A673 (cell line): ENCODE measurements at regions not wholly inside any gene's neighbourhood (a gene's known extent, or its start where the extent isn't known, plus 50 kb on each side); places are given as distances from the start of the nearest gene placed in this dataset.

ENCODE experiments used
- BruUV-seq: library from RNA; stranded (reverse); fragments of 400-500 nt; replicated peaks from 2 replicates; lab custom pipeline; 2021; lab: Mats Ljungman, UMichigan
- CTCF ChIA-PET: fragments of 300-600 bp; sonication (Branson Sonifier 250); formaldehyde crosslinking; loops from one replicate; lab custom pipeline; 2022; ENCODE audit warnings: antibody characterized with exemption; lab: Charles Lee
- POLR2A ChIA-PET: fragments of 300-600 bp; sonication (Branson Sonifier 250); formaldehyde crosslinking; loops from one replicate; lab custom pipeline; 2022; ENCODE audit warnings: antibody characterized with exemption; ENCODE audit not compliant: low non-redundant PET; lab: Charles Lee
- DNase-seq: peaks from one replicate; pipeline ENCODE4 v3.0.0-alpha.2; 2015; ENCODE audit warnings: low spot score
- H3K27ac ChIP-seq: fragments of 200-600 bp; sonication (generic); 2 replicates; pipeline ENCODE4 v1.5.1; 2016; ENCODE audit warnings: mixed run types, low read depth, mild to moderate bottlenecking, mixed read lengths, antibody characterized with exemption, low read length; ENCODE audit not compliant: poor library complexity, severe bottlenecking
- H3K27me3 ChIP-seq: fragments of 200-600 bp; sonication (generic); replicated peaks from 2 replicates; pipeline ENCODE4 v1.6.1; 2017; ENCODE audit warnings: mixed run types, low read depth, mild to moderate bottlenecking, mixed read lengths, antibody characterized with exemption, low read length; ENCODE audit not compliant: insufficient read depth, poor library complexity
- H3K36me3 ChIP-seq: fragments of 200-600 bp; sonication (generic); 2 replicates; pipeline ENCODE4 v1.6.1; 2016; ENCODE audit warnings: mixed run types, mild to moderate bottlenecking, mixed read lengths, antibody characterized with exemption, low read length; ENCODE audit not compliant: insufficient read depth, poor library complexity, severe bottlenecking
- H3K4me1 ChIP-seq: fragments of 200-600 bp; sonication (generic); 2 replicates; pipeline ENCODE4 v1.6.1; 2017; ENCODE audit warnings: mixed run types, mild to moderate bottlenecking, mixed read lengths, antibody characterized with exemption, low read length; ENCODE audit not compliant: insufficient read depth, poor library complexity, severe bottlenecking
- H3K4me3 ChIP-seq: fragments of 200-600 bp; sonication (generic); 2 replicates; pipeline ENCODE4 v1.5.1; 2016; ENCODE audit warnings: low read depth, mixed run types, mild to moderate bottlenecking, mixed read lengths, low read length; ENCODE audit not compliant: poor library complexity, severe bottlenecking
- H3K9me3 ChIP-seq: fragments of 200-600 bp; sonication (generic); 2 replicates; pipeline ENCODE4 v1.6.1; 2016; ENCODE audit warnings: mixed run types, low read depth, mild to moderate bottlenecking, mixed read lengths, antibody characterized with exemption, low read length; ENCODE audit not compliant: poor library complexity, severe bottlenecking
- CTCF ChIP-seq: fragments of 300-800, 200-600 bp; sonication (generic); conservative IDR thresholded peaks from 2 replicates; pipeline ENCODE4 v1.5.1; 2017; ENCODE audit warnings: low read depth, mild to moderate bottlenecking, antibody characterized with exemption, low read length, moderate library complexity, mixed read lengths
- EZH2 ChIP-seq: fragments of 200-600 bp; sonication (generic); IDR thresholded peaks from 2 replicates; pipeline ENCODE4 v1.6.1; 2017; ENCODE audit warnings: borderline replicate concordance, low read depth, mild to moderate bottlenecking, mixed read lengths, antibody characterized with exemption, low read length; ENCODE audit not compliant: poor library complexity, severe bottlenecking
- intact Hi-C: fragments of 100-400 bp; cut with micrococcal nuclease; formaldehyde crosslinking; loops from one replicate; pipeline ENCODE4 v1.10.0; 2022; ENCODE audit not compliant: unreplicated experiment

GRCh38 chr10:25875556-25876165, 58.4 kb upstream of the MYO3A start:
- intact Hi-C loops: loop anchor here (1.0 to 10.0 kb wide), 4 partner anchors 118 to 681 kb away; no protein-coding TSS in a partner anchor
- ChIA-PET CTCF (interaction anchor here (0.5 to 1.5 kb wide), 11 partner anchors 11 to 1478 kb away, joined by 3 to 7 read pairs (median 3); no protein-coding TSS in a partner anchor), POLR2A (no interaction called here)
- Histone ChIP-seq H3K4me1 (no peaks in the 10 kb centered on the region), H3K4me3 (no peak overlapping the region), H3K27ac (no peak overlapping the region), H3K27me3 (no peaks in the 10 kb centered on the region), H3K9me3 (no peaks in the 10 kb centered on the region), H3K36me3 (no peaks in the 10 kb centered on the region)
- peak; percentile 87 for DNase-seq
- no peak for TF ChIP-seq EZH2
- peak; percentile 96 for TF ChIP-seq CTCF
- no TSS peak for BruUV-seq

GRCh38 chr10:25877296-25877695, 56.7 kb upstream of the MYO3A start:
- ChIA-PET CTCF (no interaction called here), POLR2A (no interaction called here)
- H3K27me3 ChIP-seq: no peaks in the 10 kb centered on the region
- no peak for TF ChIP-seq EZH2
- no peak for TF ChIP-seq CTCF
- intact Hi-C loops: loop anchor here (5.0 to 10.0 kb wide), 2 partner anchors 120 to 152 kb away; no protein-coding TSS in a partner anchor
- H3K27ac ChIP-seq: no peak overlapping the region
- no peaks in the 10 kb centered on the region for H3K9me3 ChIP-seq
- no peak overlapping the region for H3K4me3 ChIP-seq
- BruUV-seq: no TSS peak
- no peaks in the 10 kb centered on the region for H3K4me1 ChIP-seq
- H3K36me3 ChIP-seq: no peaks in the 10 kb centered on the region
- DNase-seq: no peak
